HCT116 (cell line): ENCODE measurements at regions not wholly inside any gene's neighbourhood (a gene's known extent, or its start where the extent isn't known, plus 50 kb on each side); places are given as distances from the start of the nearest gene placed in this dataset.

Experiments
- ATAC-seq: fragments of 200-7000 bp; cut with Tn5 transposase; 2 replicates; pipeline ENCODE4 v1.9.1; 2020; ENCODE audit warnings: mild to moderate bottlenecking, moderate library complexity
- BruUV-seq: library from RNA; stranded (reverse); fragments of 400-500 nt; replicated peaks from 2 replicates; lab custom pipeline; 2021; lab: Mats Ljungman, UMichigan
- CTCF ChIA-PET: fragments of 300-600 bp; sonication (Branson Sonifier 250); formaldehyde crosslinking; loops from one replicate; lab custom pipeline; 2021; ENCODE audit warnings: antibody characterized with exemption; lab: Charles Lee
- POLR2A ChIA-PET: fragments of 300-600, 350-600 bp; sonication (Branson Sonifier 250); formaldehyde crosslinking; loops from one replicate; lab custom pipeline; 2021; ENCODE audit warnings: antibody characterized with exemption; lab: Charles Lee
- RAD21 ChIA-PET, 2 experiments: fragments of 300-600 bp; sonication (Branson Sonifier 250); formaldehyde crosslinking; loops; one replicate each; lab custom pipeline; 2023; ENCODE audit warnings: low total read pairs in 2 of 2; ENCODE audit not compliant: uncharacterized antibody in 2 of 2, unreplicated experiment in 2 of 2, low non-redundant PET in 1 of 2; lab: Charles Lee
- DNase-seq: peaks from one replicate; pipeline ENCODE4 v3.0.0-alpha.2; 2010; ENCODE audit warnings: low read depth, low spot score
- H2AFZ ChIP-seq: fragments of 200-600 bp; shearing (Covaris generic), sonication (generic); 2 replicates; pipeline ENCODE4 v1.6.1; 2017; ENCODE audit warnings: low read depth, mixed run types, mixed read lengths, antibody characterized with exemption, low read length; ENCODE audit not compliant: poor library complexity, severe bottlenecking
- H3K27ac ChIP-seq: 2 replicates; pipeline ENCODE4 v1.5.1; 2012; ENCODE audit warnings: low read depth, low read length
- H3K27me3 ChIP-seq: fragments of 200-600 bp; sonication (generic); 2 replicates; pipeline ENCODE4 v1.6.1; 2016; ENCODE audit warnings: mixed run types, low read length, mixed read lengths; ENCODE audit not compliant: insufficient read depth
- H3K36me3 ChIP-seq, 2 experiments: fragments of 200-500 bp in 1 of 2; fragments of 200-600 bp in 1 of 2; sonication (Bioruptor generic) in 1 of 2; sonication (generic) in 1 of 2; 2 replicates each; pipeline versions ENCODE4 v1.5.1 to v1.6.1; 2014 to 2016; ENCODE audit warnings: low read length in 2 of 2, inconsistent platforms in 1 of 2, mixed read lengths in 1 of 2, mixed run types in 1 of 2; ENCODE audit not compliant: insufficient read depth in 2 of 2, control insufficient read depth in 1 of 2
- H3K4me1 ChIP-seq, 2 experiments: fragments of 200-600 bp in 1 of 2; sonication (generic) in 1 of 2; 2 replicates each; pipeline versions ENCODE4 v1.5.1 to v1.6.1; 2012 to 2017; ENCODE audit warnings: low read length in 2 of 2, inconsistent platforms in 1 of 2, mild to moderate bottlenecking in 1 of 2, mixed read lengths in 1 of 2, mixed run types in 1 of 2, moderate library complexity in 1 of 2; ENCODE audit not compliant: insufficient read depth in 2 of 2, control insufficient read depth in 1 of 2
- H3K4me2 ChIP-seq: fragments of 200-600 bp; sonication (generic); 2 replicates; pipeline ENCODE4 v1.6.1; 2017; ENCODE audit warnings: mixed run types, low read length, mixed read lengths
- H3K4me3 ChIP-seq, 2 experiments: fragments of 200-600 bp in 1 of 2; sonication (generic) in 1 of 2; replicated peaks in 1 of 2; 2 replicates each; pipeline ENCODE4 v1.5.1; 2011 to 2016; ENCODE audit warnings: low read length in 2 of 2, control low read depth in 1 of 2, low read depth in 1 of 2, mild to moderate bottlenecking in 1 of 2, mixed read lengths in 1 of 2, mixed run types in 1 of 2
- H3K79me2 ChIP-seq: fragments of 200-600 bp; sonication (generic); 2 replicates; pipeline ENCODE4 v1.6.1; 2017; ENCODE audit warnings: mild to moderate bottlenecking, mixed run types, low read length, moderate library complexity, mixed read lengths; ENCODE audit not compliant: insufficient read depth
- H3K9ac ChIP-seq: fragments of 200-600 bp; sonication (generic); 2 replicates; pipeline ENCODE4 v1.6.1; 2016; ENCODE audit warnings: low read length, mixed read lengths
- H3K9me2 ChIP-seq: fragments of 200-600 bp; sonication (generic), shearing (Covaris generic); 2 replicates; pipeline ENCODE4 v1.6.1; 2017; ENCODE audit warnings: mixed run types, mild to moderate bottlenecking, moderate library complexity; ENCODE audit not compliant: insufficient read depth
- H3K9me3 ChIP-seq, 2 experiments: fragments of 200-500 bp in 1 of 2; fragments of 200-600 bp in 1 of 2; sonication (Bioruptor generic) in 1 of 2; sonication (generic) in 1 of 2; 2 replicates each; pipeline ENCODE4 v1.6.1; 2014 to 2017; ENCODE audit warnings: low read length in 2 of 2, mixed read lengths in 2 of 2, inconsistent platforms in 1 of 2, low read depth in 1 of 2, mild to moderate bottlenecking in 1 of 2, mixed run types in 1 of 2, moderate library complexity in 1 of 2; ENCODE audit not compliant: control insufficient read depth in 1 of 2, insufficient read depth in 1 of 2
- H4K20me1 ChIP-seq: fragments of 200-600 bp; sonication (generic), shearing (Covaris generic); 2 replicates; pipeline ENCODE4 v1.6.1; 2017; ENCODE audit warnings: mixed run types, mild to moderate bottlenecking, moderate library complexity; ENCODE audit not compliant: insufficient read depth
- CEBPB ChIP-seq: IDR thresholded peaks from 2 replicates; pipeline ENCODE4 v1.6.1; 2012; ENCODE audit warnings: low read depth
- EGR1 ChIP-seq: IDR thresholded peaks from 2 replicates; pipeline ENCODE4 v1.6.1; 2012; ENCODE audit warnings: low read depth
- ELF1 ChIP-seq: IDR thresholded peaks from 2 replicates; pipeline ENCODE4 v1.6.1; 2012; ENCODE audit warnings: low read depth, borderline replicate concordance
- EZH2 ChIP-seq: fragments of 200-600 bp; sonication (generic); IDR thresholded peaks from 2 replicates; pipeline ENCODE4 v1.6.1; 2017; ENCODE audit warnings: antibody characterized with exemption, mixed run types
- EZH2phosphoT487 ChIP-seq: fragments of 200-600 bp; IDR thresholded peaks from 2 replicates; pipeline ENCODE4 v1.6.1; 2018; ENCODE audit warnings: antibody characterized with exemption, borderline replicate concordance
- FOSL1 ChIP-seq: IDR thresholded peaks from 2 replicates; pipeline ENCODE4 v1.6.1; 2012; ENCODE audit warnings: low read depth
- JUND ChIP-seq: IDR thresholded peaks from 2 replicates; pipeline ENCODE4 v1.6.1; 2012
- POLR2AphosphoS5 ChIP-seq: IDR thresholded peaks from 2 replicates; pipeline ENCODE4 v1.6.1; 2011; ENCODE audit warnings: mild to moderate bottlenecking, low read depth, low read length, moderate library complexity
- YY1 ChIP-seq: IDR thresholded peaks from 2 replicates; pipeline ENCODE4 v1.6.1; 2011; ENCODE audit warnings: low read length, low read depth, moderate library complexity, mild to moderate bottlenecking; ENCODE audit not compliant: insufficient replicate concordance; ENCODE audit errors: extremely low read depth
- ZNF274 ChIP-seq: fragments of 200-500 bp; sonication (Bioruptor generic); IDR thresholded peaks from 2 replicates; pipeline ENCODE4 v1.6.1; 2014; ENCODE audit warnings: mild to moderate bottlenecking, low read depth, low read length, inconsistent platforms
- intact Hi-C: fragments of 100-400 bp; cut with micrococcal nuclease; formaldehyde crosslinking; loops from 2 replicates; pipeline ENCODE4 v1.10.0; 2022
- TF ChIP-seq, protein P1 (sequence below): IDR thresholded peaks from 2 replicates; pipeline ENCODE4 v1.6.1; 2011; ENCODE audit warnings: mild to moderate bottlenecking, low read length, moderate library complexity; ENCODE audit not compliant: insufficient replicate concordance; ENCODE audit errors: extremely low read depth
- TF ChIP-seq, protein P2 (sequence below): IDR thresholded peaks from 2 replicates; pipeline ENCODE4 v1.6.1; 2012
- TF ChIP-seq, protein P3 (sequence below): IDR thresholded peaks from 2 replicates; pipeline ENCODE4 v1.6.1; 2012
- TF ChIP-seq, protein P4 (sequence below): IDR thresholded peaks from 2 replicates; pipeline ENCODE4 v1.6.1; 2012; ENCODE audit warnings: low read depth

DNA sequence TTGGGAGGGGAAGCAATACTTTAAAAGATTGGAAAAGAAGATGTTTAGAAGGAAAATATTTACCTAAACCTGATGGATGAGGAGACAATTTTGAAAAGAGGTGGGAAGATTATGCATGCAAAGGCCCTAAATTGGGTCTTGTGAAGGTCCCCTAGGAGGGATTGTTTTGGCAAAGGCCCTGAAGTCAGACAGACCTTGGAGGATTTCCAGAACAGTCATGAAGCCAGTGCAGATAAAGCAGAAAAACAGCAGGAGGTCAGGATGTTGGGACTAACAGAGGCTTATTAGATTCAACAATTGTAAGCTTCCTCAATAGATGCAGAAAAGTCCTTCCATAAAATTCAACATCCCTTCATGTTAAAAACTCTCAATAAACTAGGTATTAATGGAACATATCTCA, 361.0 kb upstream of the CDH6 start:
- ChIA-PET POLR2A (no interaction called here), CTCF (no interaction called here), RAD21 (no interaction called here)
- Histone ChIP-seq H3K27ac (no peak overlapping the region), H2AFZ (no peak overlapping the region), H3K36me3 (no peaks in the 10 kb centered on the region), H3K4me3 (no peak overlapping the region), H3K9me2 (no peaks in the 10 kb centered on the region), H3K4me2 (no peak overlapping the region), H3K27me3 (no peaks in the 10 kb centered on the region), H3K9me3 (peaks cover 3 to 25% of the 10 kb centered on the region in 2 experiments; a peak in 2 of 4 replicates), H3K9ac (no peak overlapping the region), H4K20me1 (no peaks in the 10 kb centered on the region), H3K79me2 (no peaks in the 10 kb centered on the region), H3K4me1 (no peaks in the 10 kb centered on the region)
- ATAC-seq (no peak), DNase-seq (no peak)
- TF ChIP-seq, protein P1, sequence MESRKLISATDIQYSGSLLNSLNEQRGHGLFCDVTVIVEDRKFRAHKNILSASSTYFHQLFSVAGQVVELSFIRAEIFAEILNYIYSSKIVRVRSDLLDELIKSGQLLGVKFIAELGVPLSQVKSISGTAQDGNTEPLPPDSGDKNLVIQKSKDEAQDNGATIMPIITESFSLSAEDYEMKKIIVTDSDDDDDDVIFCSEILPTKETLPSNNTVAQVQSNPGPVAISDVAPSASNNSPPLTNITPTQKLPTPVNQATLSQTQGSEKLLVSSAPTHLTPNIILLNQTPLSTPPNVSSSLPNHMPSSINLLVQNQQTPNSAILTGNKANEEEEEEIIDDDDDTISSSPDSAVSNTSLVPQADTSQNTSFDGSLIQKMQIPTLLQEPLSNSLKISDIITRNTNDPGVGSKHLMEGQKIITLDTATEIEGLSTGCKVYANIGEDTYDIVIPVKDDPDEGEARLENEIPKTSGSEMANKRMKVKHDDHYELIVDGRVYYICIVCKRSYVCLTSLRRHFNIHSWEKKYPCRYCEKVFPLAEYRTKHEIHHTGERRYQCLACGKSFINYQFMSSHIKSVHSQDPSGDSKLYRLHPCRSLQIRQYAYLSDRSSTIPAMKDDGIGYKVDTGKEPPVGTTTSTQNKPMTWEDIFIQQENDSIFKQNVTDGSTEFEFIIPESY: no peak
- TF ChIP-seq EZH2: no peak
- TF ChIP-seq FOSL1: no peak
- TF ChIP-seq, protein P2, sequence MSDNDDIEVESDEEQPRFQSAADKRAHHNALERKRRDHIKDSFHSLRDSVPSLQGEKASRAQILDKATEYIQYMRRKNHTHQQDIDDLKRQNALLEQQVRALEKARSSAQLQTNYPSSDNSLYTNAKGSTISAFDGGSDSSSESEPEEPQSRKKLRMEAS: no peak
- no peak for TF ChIP-seq ELF1
- no peak for TF ChIP-seq EZH2phosphoT487
- TF ChIP-seq CEBPB: no peak
- TF ChIP-seq ZNF274: no peak
- no peak for TF ChIP-seq JUND
- intact Hi-C loops: no loop called here
- BruUV-seq: no TSS peak

DNA sequence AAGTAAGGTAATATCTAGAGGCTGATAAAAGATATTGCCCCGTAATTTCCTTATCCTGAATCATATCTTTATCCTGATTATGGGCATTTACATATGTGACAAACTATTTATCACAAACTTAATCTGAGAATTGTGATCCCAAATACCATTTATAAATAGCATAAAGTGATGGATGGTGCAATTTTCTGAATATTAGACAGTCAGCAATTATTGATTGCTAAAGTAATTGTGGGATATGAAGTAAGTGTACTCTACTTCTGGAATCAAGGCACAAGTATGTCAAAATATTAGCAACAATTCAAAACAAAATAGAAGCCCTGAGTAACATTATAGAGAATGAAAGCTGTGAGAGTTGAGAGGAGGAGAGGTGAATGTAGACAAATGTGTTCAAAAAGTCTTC, 361.9 kb upstream of the CDH6 start:
- ChIA-PET RAD21 (no interaction called here), POLR2A (no interaction called here), CTCF (no interaction called here)
- intact Hi-C loops: no loop called here
- ATAC-seq (no peak), DNase-seq (no peak)
- Histone ChIP-seq H3K9ac (no peak overlapping the region), H3K36me3 (no peaks in the 10 kb centered on the region), H3K4me2 (no peak overlapping the region), H3K27ac (no peak overlapping the region), H2AFZ (no peak overlapping the region), H3K4me1 (no peaks in the 10 kb centered on the region), H3K9me2 (no peaks in the 10 kb centered on the region), H3K9me3 (peaks cover 7 to 19% of the 10 kb centered on the region in 2 experiments; a peak in 2 of 4 replicates), H4K20me1 (no peaks in the 10 kb centered on the region), H3K4me3 (no peak overlapping the region), H3K27me3 (no peaks in the 10 kb centered on the region), H3K79me2 (no peaks in the 10 kb centered on the region)
- BruUV-seq: no TSS peak
- TF ChIP-seq FOSL1: no peak
- TF ChIP-seq EZH2phosphoT487: no peak
- TF ChIP-seq YY1: no peak
- TF ChIP-seq, protein P3, sequence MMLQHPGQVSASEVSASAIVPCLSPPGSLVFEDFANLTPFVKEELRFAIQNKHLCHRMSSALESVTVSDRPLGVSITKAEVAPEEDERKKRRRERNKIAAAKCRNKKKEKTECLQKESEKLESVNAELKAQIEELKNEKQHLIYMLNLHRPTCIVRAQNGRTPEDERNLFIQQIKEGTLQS: no peak
- TF ChIP-seq, protein P2: no peak
- TF ChIP-seq, protein P4, sequence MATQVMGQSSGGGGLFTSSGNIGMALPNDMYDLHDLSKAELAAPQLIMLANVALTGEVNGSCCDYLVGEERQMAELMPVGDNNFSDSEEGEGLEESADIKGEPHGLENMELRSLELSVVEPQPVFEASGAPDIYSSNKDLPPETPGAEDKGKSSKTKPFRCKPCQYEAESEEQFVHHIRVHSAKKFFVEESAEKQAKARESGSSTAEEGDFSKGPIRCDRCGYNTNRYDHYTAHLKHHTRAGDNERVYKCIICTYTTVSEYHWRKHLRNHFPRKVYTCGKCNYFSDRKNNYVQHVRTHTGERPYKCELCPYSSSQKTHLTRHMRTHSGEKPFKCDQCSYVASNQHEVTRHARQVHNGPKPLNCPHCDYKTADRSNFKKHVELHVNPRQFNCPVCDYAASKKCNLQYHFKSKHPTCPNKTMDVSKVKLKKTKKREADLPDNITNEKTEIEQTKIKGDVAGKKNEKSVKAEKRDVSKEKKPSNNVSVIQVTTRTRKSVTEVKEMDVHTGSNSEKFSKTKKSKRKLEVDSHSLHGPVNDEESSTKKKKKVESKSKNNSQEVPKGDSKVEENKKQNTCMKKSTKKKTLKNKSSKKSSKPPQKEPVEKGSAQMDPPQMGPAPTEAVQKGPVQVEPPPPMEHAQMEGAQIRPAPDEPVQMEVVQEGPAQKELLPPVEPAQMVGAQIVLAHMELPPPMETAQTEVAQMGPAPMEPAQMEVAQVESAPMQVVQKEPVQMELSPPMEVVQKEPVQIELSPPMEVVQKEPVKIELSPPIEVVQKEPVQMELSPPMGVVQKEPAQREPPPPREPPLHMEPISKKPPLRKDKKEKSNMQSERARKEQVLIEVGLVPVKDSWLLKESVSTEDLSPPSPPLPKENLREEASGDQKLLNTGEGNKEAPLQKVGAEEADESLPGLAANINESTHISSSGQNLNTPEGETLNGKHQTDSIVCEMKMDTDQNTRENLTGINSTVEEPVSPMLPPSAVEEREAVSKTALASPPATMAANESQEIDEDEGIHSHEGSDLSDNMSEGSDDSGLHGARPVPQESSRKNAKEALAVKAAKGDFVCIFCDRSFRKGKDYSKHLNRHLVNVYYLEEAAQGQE: no peak
- no peak for TF ChIP-seq EGR1
- TF ChIP-seq POLR2AphosphoS5: no peak
- no peak for TF ChIP-seq EZH2
